HG02798 (cell line): ENCODE measurements at regions not wholly inside any gene's neighbourhood (a gene's known extent, or its start where the extent isn't known, plus 50 kb on each side); places are given as distances from the start of the nearest gene placed in this dataset.

Experiments
- ATAC-seq: cut with Tn5 transposase; IDR thresholded peaks from one replicate; pipeline ENCODE4 v1.9.1; 2021; ENCODE audit warnings: mild to moderate bottlenecking; ENCODE audit not compliant: unreplicated experiment, poor library complexity

DNA sequence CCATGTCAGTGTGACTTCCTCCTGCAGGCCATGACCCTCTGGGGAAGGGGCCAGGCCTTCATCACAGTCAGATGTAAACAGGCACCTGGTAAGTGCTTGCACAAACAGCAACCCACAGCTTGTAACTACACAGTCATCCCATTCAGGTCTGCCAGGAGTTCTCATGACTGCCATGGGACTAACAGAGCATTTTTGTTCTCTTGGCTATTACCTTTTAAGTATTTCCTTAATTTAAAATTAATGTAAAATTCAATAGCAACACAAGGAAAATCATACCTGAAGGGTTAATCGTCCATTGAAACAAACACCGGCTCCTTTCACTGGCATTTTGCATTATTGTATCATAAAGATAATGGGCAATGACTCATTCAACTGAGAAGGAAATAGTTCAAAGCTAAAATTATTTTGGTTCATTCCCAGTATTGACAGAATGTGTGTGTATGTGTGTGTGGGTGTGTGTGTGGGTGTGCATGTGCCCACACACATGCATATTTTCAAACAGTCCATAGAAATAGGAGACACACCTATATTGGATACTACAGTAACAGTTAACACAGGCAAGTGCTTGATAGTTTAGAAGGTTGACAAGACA, 307.9 kb downstream of the WDR11 start:
- ATAC-seq = peak; percentile 19

DNA sequence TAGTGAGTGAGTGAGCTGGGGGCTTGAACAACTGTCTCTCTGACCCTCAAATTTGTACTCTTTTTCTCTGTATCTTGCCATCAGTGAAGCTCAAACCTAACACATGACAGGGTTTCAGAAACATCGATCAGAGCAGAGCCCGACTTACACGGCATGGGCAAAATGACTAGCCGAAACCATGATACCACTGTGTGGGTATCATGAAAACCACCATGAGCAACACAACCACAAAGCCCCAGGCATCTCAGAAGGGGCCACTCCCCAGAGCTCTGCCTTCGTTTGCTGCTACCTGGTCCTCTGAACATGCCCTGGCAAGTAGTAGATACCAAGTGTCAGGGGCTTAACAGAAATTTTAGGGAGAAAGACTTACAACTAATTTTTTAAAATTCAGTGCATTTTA, 308.5 kb downstream of the WDR11 start:
- peak; percentile 77 for ATAC-seq

DNA sequence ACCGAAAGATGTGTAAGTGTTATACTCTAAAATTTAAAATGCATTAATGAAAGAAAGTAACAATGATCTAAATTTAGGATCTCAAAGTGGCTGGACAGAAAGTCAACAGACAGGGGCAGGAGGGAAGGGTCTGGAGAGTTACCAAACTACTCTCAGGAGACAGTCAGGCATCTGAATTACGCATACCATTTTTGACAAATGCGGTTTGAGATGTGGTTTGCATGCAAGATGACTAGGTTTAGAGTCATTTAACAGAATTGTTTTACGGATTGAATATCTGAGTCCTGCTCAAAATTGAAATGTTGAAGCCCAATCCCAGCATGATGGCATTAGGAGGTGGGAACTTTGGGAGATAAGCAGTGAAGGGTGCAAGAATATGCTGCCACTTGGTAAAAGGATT, 314.1 kb downstream of the WDR11 start:
- no peak for ATAC-seq

DNA sequence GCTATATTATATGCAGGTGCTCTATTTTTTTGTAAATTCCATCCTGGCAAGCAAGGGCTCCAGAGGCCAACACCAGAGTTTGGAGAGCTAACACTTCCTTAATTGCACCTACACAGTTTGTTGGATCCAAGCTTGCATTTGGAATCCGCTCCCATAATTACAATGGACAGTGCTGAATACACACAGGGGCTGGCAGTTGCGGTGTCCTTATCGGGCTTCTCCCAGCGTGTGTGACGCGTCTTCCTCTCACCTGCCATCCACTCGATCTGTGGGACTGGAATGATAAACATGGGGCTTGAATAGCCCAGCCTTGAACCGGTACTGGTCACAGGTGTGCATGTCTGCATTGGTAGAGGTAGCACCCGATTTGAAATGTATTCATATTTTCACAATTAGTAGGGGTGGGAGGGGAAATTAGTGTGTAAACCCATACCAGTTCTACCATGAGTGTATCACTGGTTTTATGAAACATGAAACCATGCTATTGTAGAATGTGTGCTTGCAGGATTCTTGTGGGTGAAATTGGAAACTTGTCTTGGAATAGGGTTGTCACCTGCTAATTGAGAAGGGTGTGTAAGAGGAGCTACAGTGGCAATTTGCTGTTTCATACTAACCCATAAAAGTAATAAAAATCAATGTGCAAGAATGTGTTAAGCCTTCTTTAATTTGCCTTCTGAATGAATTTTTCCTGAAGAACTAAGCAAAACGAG, 316.5 kb downstream of the WDR11 start:
- ATAC-seq = no peak

DNA sequence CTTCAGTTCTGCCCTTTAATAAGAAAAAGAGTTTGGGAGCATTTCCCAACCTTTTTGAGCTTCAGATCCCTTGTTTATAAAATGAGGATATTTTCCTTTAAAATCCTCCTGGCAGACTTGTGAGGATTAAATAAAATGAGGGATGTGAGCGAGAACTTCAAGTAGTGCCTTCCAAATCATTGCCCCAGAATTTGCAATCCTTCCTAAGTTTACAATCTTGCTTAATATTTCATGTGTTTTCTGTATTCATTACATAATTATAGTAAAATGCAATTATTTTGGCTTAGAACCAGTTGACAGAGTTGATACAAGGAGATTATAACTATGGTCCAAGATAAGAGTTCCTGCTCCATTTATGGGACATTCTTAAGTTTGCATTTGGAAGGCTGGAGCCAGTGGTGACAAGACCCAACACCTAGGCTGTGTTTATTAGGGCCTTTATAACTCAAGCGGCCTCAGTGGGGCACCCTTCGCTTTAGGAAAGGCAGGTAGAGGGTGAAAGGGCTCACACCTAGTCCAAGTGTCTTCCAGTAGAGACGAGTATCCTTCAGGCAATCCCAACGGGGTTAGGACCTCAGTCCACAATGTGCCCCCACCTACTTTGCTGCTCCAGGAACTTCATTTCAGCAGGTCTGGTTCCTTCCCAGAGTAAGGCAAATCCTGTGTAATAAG, 317.5 kb downstream of the WDR11 start:
- ATAC-seq = no peak

DNA sequence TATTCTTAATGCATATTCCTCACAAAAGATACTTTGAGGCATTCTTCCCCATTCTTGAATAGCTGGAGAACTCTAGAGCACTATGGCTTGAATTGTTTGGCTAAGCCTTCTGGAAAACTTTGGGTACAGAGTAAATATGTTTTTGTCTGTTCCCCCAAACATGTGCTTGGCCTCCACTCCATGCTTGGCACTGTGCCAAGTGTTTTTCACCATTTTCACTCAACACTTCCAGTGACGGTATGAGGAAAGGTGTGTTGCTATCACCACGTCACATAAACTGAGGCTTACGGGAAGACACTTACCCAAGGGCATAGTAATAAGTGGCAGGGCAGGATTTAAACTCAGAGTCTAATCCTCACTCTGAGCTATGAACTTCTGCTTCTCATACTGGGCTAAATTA, 318.2 kb downstream of the WDR11 start:
- no peak for ATAC-seq

DNA sequence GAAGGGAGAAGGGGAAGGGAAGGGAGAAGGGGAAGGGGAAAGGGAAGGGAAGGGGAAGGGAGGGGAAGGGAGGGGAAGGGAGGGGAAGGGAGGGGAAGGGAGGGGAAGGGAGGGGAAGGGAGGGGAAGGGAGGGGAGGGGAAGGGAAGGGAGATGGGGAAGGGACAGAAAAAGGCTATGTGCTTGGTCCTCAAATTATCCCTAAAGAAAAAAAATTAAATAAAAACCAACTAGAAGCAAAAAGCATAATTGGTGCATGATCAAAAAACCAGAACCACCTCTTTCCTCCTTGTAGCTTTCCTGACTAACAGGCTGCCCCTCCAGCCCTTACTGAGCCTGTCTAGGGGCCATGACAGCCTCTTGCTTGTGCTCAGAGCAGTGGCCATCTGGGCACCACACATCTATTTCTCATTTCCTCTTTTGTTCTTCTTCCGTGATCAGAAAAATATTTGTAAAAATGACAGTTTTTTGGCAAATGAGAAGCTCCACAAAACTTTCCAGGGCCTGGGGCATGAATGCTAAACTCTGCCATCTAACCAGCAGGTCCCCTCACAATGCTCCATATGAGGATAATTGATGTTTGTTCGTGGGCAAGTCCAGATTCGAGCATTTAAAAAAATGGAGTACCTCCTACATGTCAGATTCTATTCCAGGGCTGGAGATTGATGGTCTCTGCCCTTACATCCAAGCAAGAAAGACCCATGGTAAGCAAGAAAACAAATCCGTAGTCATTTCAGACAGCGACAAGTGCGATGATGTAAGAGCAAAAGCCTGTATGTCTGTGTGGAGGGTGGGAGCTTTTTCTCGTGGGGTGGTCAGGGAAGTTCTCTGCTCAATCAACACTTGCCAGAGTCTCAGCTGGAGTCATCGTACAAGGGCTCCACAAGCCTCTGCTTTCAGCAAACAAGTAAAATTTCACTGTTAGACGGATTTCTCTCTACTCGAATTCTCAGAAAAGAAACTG, 320.9 kb downstream of the WDR11 start:
- ATAC-seq = no peak

DNA sequence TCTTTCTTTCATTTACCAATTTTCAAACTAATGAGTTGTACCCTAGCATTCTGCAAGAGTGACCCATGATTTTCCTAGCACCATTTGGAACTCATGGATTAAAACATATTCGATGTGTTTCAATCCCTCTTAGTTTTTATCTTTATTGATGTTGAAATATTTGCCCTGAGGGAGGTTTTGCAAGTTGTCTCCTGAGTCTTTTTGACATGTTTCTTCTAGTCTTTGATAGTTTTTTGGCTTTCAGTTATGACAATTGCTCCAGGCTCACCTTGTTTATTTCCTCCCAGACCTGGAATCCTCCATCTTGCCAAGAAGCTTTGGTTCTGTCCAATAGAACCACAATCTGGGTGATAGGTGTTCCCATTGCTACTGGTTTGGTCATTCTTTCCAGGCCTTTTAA, 327.8 kb downstream of the WDR11 start:
- no peak for ATAC-seq

DNA sequence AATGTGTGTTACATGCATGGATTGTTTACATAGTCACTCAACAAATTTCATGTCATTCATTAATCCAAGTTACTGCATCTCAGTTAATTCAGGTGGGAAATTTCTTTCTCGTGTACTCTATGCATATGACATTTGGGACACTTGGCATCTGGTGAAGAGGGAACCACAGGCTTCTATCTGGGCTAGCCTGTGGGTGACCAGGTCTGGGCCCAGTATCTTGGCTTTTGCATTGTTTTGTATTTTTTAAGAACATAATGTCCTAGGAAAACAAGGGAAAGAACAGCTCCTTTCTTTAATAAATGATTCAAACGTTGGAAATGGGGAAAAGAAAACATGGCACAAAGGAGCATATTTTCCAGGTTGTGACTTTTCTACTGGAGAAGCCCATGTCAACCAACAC, 331.1 kb downstream of the WDR11 start:
- ATAC-seq = no peak

DNA sequence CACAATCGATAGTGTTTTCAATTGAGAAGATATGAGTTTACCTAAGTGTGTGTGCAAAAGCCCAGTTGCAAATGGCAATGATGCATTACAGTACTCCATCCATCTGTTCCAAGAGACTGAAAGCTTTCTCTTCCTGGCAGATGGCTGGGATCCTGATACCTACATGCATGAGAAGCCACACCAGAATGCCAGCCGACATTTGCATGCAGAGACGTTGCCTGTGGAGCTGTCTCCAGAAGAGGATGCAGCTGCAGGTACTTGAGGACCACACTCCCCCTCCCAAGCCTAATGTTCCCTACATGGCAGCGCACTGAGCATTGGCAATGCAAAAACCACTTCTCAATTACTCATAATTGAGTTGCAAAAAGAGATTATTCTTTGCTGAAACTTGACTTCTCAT, 332.1 kb downstream of the WDR11 start:
- no peak for ATAC-seq

DNA sequence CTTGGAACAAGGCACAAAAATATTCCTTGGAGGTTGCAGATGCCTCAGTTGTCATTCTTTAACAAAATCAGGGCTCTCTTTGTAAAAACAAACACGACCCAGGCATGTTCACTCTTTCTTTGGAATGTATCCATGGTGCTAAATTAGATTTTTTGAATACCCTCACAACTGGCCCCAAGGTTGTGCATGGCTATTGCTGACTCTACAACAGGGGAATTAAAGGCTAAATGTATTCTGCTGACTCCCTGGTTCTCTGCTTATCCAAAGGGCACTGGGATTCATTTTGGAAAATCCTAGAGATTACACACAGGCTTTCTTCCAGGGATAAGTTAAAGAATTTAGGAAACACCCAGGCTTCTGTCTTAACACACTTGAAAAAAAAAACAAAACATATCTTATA, 332.5 kb downstream of the WDR11 start:
- ATAC-seq = no peak

DNA sequence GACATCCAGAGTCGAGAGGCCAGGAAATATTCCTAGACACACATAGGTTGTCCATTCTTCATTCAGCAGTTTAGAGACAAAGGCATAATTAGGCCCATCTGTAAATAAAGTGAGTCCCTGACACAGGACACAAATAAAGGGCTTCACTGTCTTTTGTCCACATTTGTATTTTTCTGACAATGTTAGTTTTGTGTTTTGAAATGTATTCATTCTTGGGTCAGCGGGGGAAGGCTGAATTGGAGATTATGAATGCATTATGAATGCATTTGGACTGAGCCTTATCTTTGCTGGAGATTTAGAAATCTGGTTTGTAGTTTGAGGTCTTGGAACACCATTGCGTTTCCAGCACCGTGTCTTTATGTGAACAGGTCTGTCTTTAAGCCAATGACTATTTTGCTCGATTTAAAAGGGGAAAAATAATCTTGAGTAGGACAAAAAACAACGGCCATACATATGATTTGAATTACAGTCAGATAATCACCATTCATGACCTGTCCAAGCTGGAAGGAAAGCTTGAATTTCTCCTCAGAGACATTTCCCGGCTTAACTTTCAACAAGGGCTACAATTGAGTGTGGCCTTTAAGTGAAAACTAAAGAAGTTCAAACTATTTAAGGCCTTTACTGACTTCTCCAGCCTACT, 334.8 kb downstream of the WDR11 start:
- no peak for ATAC-seq

DNA sequence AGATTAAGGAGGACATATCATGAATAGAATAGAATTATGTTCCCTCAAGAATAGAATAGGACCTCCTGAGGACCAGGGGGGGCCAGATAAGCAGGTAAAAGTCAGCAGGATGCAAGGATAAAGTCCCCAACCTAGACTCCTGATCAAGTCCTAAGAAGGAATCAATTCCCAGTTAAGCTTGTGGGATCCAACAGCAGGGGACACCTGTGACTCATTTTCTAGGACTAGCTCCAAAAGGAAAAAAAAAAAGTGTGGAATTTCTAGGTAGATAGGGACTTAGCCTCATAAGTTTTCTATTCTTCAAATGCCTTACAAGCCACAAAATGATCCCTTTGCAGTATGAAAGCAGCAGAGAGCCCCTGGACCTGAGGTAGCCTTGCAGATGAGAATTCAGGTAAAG, 336.2 kb downstream of the WDR11 start:
- no peak for ATAC-seq

DNA sequence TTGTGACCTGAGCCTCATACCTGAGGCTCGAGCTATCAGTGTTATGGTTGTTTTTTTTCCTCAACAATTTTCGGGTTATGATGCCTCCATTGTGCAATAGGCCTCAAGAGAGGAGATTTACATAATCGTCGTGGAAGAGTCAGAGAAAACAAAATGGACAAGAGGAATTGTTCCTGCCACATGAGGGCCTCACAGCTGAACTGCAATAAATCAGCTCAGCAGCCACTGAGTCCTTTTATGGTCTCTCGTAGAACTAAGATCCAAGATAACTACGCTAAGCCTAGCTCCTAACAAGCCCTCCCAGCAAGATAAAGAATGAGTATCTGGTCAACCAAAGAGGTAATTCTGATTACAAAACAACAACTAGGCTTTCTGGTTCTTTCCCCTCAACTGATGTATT, 336.8 kb downstream of the WDR11 start:
- ATAC-seq = no peak

DNA sequence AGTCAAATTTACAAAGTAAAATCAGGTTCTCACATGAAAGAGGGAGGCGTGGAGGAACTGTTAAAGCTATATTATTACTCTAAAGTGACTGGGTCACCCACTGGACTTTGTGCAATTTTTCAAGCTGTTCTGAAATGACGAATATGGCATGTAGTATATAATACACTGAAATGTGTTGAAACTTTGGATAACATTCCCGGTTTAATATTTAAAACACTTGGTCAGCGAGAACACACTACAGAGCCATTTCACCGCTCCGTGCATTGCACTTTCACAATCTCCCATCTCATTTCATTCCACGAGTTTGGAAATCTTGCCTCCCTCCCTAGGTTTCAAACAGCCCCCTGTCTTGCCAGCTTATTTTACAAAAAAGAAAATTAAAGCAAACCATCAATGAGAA, 337.9 kb downstream of the WDR11 start:
- ATAC-seq = no peak

DNA sequence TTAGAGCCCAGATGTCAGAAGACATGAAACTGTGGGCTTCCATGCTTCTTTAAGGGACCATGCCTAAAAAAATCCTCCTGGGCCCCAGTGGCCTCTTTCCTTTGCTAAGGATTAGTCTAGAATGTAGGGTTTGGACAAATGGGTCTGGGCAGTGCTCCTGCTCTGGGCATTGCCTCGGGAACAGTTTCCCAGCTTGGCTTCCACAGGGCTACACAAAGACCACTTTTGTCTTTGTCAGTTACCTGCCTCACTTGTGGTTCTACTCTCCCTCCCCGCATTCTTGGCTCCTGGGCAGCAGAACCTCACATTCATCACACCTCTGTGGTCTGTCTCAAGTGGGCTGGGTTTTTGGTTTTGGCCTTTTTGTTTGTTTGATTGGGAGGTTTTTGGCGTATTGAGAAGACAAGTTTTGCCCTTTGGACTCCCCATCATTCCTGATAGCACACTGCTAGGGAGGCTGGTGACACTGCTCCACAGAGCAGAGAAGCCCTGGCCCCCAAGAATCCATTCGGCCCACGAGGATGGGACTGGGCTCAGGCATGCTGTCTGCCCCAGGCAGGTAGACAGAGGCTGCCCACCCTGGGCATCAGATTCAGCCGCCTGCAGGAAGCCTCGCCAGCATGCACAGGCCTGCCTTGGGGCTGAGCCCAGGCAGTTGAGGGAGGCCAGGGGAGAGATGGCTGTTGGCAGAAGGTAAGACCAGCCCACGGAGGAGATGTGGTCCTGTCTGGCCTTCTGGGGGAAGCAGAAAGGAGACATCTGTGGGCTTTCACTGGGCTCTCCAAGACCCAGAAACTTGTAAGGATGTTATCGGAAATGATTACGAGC, 343.7 kb downstream of the WDR11 start:
- no peak for ATAC-seq

DNA sequence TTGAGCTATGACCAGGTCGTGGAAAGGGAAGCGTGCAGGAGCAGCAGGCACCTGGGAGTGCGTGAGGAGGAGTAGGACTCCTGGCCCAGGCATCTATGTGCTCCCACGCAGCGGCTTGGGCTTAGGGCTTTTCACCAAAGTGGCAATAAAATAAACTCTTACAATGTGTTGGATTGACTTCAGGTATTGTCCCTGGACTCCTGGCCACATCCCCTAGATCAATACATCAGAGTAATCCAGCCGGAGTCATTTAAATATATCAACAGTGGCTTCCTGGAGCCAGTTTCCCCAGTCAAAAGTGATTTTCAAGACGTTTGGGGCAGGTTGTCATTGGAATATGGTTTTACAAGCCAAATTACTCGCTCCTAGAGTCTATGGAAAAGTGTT, 344.4 kb downstream of the WDR11 start:
- ATAC-seq = no peak

DNA sequence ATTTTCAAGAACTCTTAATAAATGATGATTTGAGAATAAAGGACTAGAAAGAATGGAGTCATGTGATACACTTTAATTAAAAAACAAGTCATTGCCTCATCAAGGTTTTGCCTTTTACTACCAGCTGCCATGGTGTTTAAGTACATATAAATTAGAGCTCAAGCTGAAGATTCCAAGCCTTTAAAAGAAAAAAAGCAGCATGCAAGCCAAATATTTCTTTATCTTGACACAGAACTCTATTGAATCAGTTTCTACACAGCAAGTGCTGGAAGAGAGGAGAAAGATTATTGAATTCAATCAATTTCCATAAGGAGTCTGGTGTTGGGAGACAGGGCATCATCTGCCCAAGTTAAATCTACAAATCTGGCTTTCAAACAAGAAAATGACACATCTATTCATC, 347.9 kb downstream of the WDR11 start:
- no peak for ATAC-seq

DNA sequence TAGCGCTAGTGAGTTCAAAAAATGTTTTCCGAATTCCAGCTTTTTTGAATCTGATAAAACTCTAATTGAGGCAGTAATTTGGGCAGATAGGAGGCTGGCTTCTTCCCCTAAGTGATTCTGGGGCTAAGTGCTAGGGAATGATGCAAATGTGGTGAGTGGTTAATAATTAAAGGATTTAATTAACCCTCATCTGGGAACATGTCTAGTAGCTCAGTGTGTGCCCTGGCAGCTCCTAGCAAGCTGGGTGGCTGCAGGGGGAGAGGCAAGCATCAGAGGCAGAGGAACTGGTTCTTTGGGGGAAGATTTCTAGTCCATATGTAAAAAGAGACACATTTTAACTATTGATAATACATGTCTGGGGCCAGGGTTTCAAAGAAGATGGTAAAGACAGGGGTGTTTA, 354.5 kb downstream of the WDR11 start:
- ATAC-seq = no peak

DNA sequence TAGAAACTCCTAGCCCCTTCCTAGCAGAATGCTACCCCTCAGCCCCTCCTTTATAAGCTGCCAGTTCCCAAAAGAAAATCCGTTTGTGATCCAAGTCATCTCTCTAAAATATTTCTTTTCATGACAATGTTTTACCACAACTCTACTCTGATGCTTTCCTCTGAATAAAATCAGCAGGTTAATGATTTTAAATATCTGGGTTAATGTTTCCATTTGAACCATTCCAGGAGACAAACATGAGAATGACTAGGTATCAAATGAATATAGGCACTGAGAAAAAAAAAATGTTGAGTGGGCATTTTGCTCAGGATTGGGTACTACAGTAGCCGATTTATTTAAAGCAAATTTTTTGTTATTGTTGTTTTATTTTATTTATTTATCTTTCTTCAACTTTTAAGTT, 360.3 kb downstream of the WDR11 start:
- ATAC-seq = no peak
